Choroid plexus epithelial cell (primary cell): ENCODE measurements at regions not wholly inside any gene's neighbourhood (a gene's known extent, or its start where the extent isn't known, plus 50 kb on each side); places are given as distances from the start of the nearest gene placed in this dataset.

Experiments used
- DNase-seq: peaks from one replicate; pipeline ENCODE4 v3.0.0-alpha.2; 2010; ENCODE audit warnings: low read depth
- H3K4me3 ChIP-seq: 2 replicates; pipeline ENCODE4 v1.5.1; 2011; ENCODE audit warnings: low read depth, mild to moderate bottlenecking, control low read depth, low read length, moderate library complexity
- TF ChIP-seq, protein P1 (sequence below): conservative IDR thresholded peaks from 2 replicates; pipeline ENCODE4 v1.5.1; 2011; ENCODE audit warnings: low read depth, mild to moderate bottlenecking, control low read depth, inconsistent platforms, low read length, moderate library complexity

DNA sequence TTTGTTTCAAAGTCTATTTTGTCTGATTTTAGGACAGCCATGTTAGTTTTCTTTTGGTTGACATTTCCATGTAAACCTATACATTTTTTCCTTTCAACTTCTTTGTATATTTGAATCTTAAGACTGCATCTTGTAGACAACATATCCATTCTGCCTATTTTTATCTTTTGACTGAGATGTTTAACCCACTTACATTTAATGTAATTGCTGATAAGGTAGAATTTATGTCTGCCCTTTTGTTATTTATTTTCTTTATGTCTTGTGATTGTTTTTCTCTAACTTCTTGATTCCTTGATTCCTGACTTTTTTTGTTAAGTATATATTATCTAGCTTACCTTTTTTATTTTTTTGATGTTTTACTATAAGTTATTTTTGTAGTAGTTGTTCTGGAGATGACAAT, 542.5 kb downstream of the SUCLG1 start:
- DNase-seq = no peak
- H3K4me3 ChIP-seq = no peak overlapping the region
- TF ChIP-seq, protein P1, sequence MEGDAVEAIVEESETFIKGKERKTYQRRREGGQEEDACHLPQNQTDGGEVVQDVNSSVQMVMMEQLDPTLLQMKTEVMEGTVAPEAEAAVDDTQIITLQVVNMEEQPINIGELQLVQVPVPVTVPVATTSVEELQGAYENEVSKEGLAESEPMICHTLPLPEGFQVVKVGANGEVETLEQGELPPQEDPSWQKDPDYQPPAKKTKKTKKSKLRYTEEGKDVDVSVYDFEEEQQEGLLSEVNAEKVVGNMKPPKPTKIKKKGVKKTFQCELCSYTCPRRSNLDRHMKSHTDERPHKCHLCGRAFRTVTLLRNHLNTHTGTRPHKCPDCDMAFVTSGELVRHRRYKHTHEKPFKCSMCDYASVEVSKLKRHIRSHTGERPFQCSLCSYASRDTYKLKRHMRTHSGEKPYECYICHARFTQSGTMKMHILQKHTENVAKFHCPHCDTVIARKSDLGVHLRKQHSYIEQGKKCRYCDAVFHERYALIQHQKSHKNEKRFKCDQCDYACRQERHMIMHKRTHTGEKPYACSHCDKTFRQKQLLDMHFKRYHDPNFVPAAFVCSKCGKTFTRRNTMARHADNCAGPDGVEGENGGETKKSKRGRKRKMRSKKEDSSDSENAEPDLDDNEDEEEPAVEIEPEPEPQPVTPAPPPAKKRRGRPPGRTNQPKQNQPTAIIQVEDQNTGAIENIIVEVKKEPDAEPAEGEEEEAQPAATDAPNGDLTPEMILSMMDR = no peak

DNA sequence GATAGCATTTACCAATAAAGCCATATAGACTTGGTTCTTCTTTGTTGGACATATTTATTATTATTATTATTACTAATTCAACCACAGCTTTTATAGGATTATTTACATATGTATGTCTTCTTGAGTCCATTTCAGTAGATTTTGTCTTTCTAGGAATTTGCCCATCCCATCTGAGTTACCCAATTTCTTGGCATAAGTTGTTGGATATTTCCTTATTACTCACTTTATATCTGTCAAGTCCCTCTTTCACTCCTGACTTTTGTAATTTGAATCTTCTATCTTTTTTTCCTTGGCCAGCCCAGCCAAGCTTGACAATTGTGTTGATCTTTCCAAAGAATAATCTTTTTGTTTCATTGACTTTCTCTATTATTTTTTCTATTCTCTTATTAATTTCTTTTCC, 543.7 kb downstream of the SUCLG1 start:
- no peak overlapping the region for H3K4me3 ChIP-seq
- TF ChIP-seq, protein P1 = no peak
- DNase-seq = no peak

DNA sequence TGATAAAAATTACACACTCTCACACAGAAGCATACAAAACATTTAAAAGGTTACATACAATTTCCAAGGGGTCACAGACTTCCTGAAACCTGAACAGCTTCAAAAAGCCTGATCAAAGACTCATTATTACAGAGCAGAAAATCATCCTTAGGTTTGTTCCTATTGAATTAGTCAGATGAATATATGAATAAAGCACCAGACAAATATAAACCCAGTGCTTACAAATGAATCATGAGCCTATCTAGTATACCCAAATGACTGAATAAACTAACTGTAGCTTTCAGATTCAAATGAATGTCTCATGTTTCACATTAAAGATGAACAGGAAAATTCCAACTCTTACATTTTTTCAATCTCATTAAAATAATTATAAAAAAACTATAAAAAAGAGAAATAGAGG, 550.3 kb downstream of the SUCLG1 start:
- TF ChIP-seq, protein P1 = no peak
- no peak for DNase-seq
- H3K4me3 ChIP-seq = no peak overlapping the region

DNA sequence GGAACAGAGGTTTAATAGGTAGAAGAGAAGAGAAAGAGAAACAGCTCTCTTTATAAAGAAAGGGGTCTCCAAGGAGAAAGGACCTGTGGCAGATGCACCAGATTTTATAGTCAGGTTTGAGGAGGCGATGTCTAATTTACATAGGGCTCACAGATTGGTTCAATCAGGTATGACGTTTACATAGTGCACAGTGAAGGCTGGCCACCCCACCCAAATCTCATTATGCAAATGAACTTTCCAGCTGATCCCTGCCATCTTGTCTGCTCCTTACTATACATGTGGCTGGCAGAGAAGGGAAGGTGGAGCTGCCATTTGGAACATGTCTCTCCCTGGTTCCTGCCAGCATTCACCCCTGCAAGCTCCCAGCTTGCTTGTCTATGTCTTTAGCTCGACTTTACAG, 557.8 kb downstream of the SUCLG1 start:
- TF ChIP-seq, protein P1 = no peak
- DNase-seq = no peak
- no peak overlapping the region for H3K4me3 ChIP-seq

DNA sequence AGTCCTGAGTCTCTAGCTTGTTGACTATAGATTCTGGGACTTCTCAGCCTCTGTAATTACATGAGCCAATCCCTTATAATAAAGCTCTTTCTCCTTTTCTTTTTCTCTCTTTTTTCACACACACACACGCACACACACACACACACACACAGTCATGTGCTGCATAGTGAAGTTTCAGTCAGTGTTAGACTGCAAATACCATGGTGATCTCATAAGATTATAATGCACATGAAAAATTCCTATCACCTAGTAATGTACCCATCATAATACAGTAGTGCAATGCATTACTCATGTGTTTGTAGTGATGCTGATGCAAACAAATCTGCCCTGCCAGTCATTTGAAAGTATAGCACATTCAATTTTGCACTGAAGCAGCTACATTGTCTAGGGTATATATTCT, 558.2 kb downstream of the SUCLG1 start:
- peak; percentile 13 for DNase-seq
- TF ChIP-seq, protein P1 = no peak
- no peak overlapping the region for H3K4me3 ChIP-seq

DNA sequence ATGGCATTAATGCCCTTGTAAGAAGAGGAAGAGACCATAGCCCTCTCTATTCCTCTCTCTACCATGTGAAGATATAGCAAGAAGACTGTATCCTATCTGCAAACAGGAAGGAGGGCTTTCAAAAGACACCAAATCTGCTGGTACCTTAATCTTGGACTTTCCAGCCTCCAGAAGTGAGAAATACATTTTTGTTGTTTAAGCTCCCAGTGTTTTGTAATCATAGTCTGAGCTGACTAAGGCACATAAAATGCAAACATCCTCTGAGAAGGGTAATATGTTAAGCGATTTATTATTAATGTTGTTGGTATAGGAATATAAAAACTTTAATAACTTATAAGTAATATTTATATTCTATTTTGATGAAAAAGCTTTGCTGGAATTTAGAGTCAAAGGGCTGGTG, 559.8 kb downstream of the SUCLG1 start:
- H3K4me3 ChIP-seq = no peak overlapping the region
- TF ChIP-seq, protein P1 = no peak
- DNase-seq = no peak

DNA sequence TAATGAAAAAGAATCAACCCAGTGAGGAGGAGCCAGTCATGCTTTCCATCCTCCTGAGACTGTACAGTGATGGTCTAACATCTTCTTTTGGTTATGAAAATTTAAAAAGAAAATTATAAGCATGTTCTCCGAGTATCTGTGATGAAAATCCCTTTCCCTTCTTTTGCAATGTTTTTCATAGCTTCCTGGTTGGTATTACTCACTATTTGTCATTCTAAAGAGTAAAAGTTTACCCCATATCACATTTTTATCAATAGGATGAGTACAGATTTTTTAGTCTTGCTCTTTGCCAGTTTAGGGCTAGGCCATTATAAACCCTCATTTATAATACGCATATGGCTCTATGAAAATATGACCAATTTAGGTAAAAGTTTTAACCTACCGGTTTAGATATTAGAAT, 564.1 kb downstream of the SUCLG1 start:
- TF ChIP-seq, protein P1 = no peak
- no peak for DNase-seq

More for the DNA sequence above, 564.1 kb downstream of the SUCLG1 start:
- H3K4me3 ChIP-seq = no peak overlapping the region
